ENCODE measurements at regions not wholly inside any gene's neighbourhood (a gene's known extent, or its start where the extent isn't known, plus 50 kb on each side); places are given as distances from the start of the nearest gene placed in this dataset.

DNA sequence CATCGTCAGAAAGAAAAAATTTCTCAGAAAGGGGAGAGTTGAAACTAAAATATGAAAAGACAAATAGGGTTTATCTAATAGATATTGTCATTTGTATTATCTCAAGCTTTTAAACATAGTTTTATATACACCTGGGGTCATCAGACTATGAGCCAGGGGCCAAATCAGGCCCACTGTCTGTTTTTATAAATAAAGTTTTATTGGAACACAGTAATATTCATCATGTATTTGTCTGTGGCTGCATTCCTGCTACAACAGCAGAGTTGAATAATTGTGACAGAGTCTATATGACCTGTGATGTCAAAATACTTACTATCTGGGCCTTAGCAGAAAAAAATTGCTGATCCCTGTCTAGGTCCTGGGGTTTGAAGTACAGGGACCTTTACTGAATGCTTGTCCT is 120.5 kb upstream of the RUNX1 start:
- peaks cover 13 to 14% of the 10 kb centered on the region in 2 experiments for H3K4me1 Mint-ChIP-seq
- Histone ChIP-seq H3K14ac (ENCODE audit: insufficient read depth, low read length) (no peak overlapping the region), H3K23ac (ENCODE audit: insufficient read length, low read depth, low read length) (no peak overlapping the region), H3K79me2 (ENCODE audit: insufficient read depth, low read length) (no peaks in the 10 kb centered on the region), H3K4me2 (ENCODE audit: insufficient read depth, insufficient read length, low read length) (no peak overlapping the region), H2BK12ac (ENCODE audit: insufficient read length, low read depth, low read length) (no peak overlapping the region), H3K18ac (ENCODE audit: insufficient read length, low read depth, low read length) (no peak overlapping the region), H3K79me1 (ENCODE audit: insufficient read depth, low read depth, low read length, poor library complexity, severe bottlenecking) (no peaks in the 10 kb centered on the region), H3K23me2 (ENCODE audit: insufficient read length, low read depth, low read length, poor library complexity, severe bottlenecking) (no peaks in the 10 kb centered on the region), H2BK5ac (ENCODE audit: insufficient read length, low read length) (no peak overlapping the region), H3K56ac (ENCODE audit: insufficient read length, low read depth, low read length) (no peak overlapping the region), H4K91ac (ENCODE audit: insufficient read length, low read depth, low read length) (no peak overlapping the region), H3K4ac (ENCODE audit: low read depth, low read length) (no peak overlapping the region), H2BK120ac (ENCODE audit: low read depth, low read length, poor library complexity, severe bottlenecking) (no peak overlapping the region), H2BK15ac (ENCODE audit: low read depth, low read length) (no peak overlapping the region), H3K9me3 (ENCODE audit: control insufficient read depth, low read depth, low read length) (no peaks in the 10 kb centered on the region), H2BK20ac (ENCODE audit: low read depth, low read length, poor library complexity, severe bottlenecking) (no peak overlapping the region), H3K9ac (ENCODE audit: extremely low read depth, insufficient read length, low read length) (no peak overlapping the region), H4K5ac (ENCODE audit: insufficient read length, low read depth, low read length) (no peak overlapping the region), H3K4me1 (ENCODE audit: insufficient read depth, low read length) (no peaks in the 10 kb centered on the region), H3T11ph (ENCODE audit: low read length) (no peak overlapping the region), H2AK5ac (ENCODE audit: insufficient read length, low read length) (no peak overlapping the region), H2AFZ (ENCODE audit: low read length) (no peak overlapping the region), H3K27ac (ENCODE audit: insufficient read length, low read depth, low read length) (no peak overlapping the region), H4K8ac (replicated peaks; ENCODE audit: insufficient read length, low read depth, low read length) (no peak overlapping the region), H4K20me1 (ENCODE audit: control insufficient read depth, insufficient read depth, insufficient read length) (no peaks in the 10 kb centered on the region), H3K27me3 (ENCODE audit: insufficient read depth, low read length) (no peaks in the 10 kb centered on the region)
- no peak overlapping the region for H3K27ac Mint-ChIP-seq
- no peak for DNase-seq
- no CpG with 5 or more reads among the region's 1 CpG for WGBS (ENCODE audit: extremely low coverage, insufficient read length, low lambda C conversion rate)
- peaks cover 2% of the 10 kb centered on the region; the same call in 1 of the 2 replicates for H3K27me3 Mint-ChIP-seq (ENCODE audit: low read depth)
- peaks cover 0 to 6% (median 0%) of the 10 kb centered on the region in 3 experiments; a peak in 2 of 7 replicates for H3K36me3 Mint-ChIP-seq (ENCODE audit: insufficient read depth in 1 of 3, low read depth in 3 of 3)
- peaks cover 5 to 6% of the 10 kb centered on the region in 2 experiments; a peak in 3 of 5 replicates for H3K9me3 Mint-ChIP-seq
- TF ChIP-seq, protein P1, sequence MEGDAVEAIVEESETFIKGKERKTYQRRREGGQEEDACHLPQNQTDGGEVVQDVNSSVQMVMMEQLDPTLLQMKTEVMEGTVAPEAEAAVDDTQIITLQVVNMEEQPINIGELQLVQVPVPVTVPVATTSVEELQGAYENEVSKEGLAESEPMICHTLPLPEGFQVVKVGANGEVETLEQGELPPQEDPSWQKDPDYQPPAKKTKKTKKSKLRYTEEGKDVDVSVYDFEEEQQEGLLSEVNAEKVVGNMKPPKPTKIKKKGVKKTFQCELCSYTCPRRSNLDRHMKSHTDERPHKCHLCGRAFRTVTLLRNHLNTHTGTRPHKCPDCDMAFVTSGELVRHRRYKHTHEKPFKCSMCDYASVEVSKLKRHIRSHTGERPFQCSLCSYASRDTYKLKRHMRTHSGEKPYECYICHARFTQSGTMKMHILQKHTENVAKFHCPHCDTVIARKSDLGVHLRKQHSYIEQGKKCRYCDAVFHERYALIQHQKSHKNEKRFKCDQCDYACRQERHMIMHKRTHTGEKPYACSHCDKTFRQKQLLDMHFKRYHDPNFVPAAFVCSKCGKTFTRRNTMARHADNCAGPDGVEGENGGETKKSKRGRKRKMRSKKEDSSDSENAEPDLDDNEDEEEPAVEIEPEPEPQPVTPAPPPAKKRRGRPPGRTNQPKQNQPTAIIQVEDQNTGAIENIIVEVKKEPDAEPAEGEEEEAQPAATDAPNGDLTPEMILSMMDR (conservative IDR thresholded peaks at IDR 0.05) = no peak
- H3K4me3 Mint-ChIP-seq = no peak overlapping the region

All from H9 (cell line).